Middle frontal gyrus (tissue), 1 donor: ENCODE measurements at regions not wholly inside any gene's neighbourhood (a gene's known extent, or its start where the extent isn't known, plus 50 kb on each side); places are given as distances from the start of the nearest gene placed in this dataset.

ENCODE experiments used
- DNase-seq: peaks from one replicate; pipeline ENCODE4 v3.0.0-alpha.2; 2015; ENCODE audit warnings: low spot score; ENCODE audit errors: extremely low spot score

DNA sequence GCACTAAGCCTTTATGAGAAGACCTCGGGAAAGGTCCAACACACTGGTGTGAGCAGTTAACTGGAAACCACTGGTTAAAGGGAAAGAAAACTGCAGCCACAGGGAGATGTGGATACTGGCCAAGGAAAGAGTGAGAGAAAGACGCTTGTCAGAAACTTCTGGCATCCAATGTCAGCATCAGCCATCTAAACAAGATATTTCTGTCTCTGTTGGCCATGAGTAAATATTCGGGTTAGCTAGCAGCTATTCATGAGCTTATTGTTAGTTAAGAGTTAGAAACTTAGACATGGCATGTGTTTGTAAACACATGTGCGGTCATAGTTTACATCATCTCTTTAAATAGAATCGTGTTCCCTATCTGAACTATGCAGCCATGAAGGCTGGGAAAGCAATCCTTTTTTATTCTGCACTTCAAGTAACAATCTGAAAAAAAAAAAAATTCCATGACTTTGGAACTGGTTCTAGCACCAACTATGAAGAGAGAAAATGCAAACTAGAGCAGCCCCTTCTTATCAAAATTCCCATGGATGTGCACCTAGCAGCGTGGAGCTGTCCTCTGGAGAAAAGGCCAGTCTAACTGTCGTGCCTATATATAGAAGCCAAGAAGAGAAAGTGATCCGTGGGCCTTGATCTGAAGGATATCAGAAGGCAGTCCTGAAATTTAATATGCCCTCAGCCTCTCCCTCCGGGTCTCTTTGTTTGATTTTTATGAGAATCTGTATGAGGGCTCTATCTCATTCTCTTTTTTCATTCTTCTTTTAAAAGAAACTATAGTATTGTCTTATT lies 84.0 kb upstream of the RFX8 start:
- DNase-seq = no peak

DNA sequence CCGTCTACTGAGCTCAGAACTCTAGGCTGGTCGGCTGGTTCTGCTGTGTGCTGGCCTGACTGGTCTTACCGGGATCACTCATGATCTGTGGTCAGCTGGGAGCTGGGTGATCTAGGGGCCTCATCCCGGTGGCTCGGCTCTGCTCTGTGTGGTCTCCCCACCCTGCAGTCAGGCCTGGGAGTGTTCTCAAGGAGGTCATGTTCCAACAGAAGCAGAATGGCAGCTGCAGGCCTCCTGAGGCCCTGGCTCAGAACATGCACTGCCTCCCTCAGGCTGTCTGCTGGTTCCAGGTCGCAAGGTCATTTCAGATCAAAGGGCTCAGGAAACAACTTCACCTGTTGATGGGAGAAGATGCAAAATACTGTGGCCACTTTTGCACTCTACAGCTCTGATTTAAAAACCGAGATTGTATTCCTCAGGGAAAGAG lies 81.1 kb upstream of the RFX8 start:
- no peak for DNase-seq

DNA sequence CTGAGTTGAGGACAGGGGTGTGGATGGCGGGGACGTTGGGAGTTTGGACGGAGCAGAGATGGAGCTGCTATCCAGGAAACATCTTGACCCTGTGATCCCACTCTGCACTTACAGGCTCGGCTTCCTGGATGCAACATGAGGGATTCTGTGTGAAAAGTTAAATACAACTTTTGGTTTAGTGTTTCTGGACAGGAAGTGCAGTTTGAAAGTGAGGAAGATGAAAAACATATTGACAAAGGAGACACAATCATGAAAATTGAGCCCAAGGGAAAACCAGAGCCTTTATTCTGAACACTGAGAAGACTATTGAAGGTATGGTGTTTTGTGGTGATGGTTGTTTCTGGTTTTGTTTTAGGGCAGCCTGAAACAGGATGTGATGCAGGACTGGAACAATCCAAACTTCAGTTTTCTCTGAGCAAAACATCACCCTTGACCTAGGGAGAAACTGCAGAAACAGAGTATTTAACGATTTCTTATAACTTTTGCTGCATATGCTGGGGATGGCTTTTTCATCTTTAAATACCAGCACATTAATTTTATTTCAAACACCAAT lies 76.5 kb upstream of the RFX8 start:
- DNase-seq = no peak

DNA sequence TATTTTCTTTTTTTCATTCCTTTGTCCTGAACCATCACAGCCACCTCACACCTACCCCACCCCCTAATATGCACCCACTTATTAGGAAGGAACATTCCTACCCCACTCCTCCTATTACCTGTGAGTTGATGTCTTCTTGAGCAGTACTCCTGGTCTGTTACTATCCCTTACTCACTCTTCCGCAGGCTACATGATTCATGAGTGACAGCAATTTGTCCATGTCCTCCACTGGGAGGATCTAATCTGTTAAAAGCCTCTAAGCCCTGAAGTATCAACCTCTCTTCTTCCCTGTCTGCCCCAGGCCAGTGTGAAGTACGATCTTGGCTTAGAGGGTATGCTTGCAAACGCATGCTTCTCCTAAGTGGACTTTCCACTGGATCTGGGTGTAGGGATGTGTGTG lies 75.6 kb upstream of the RFX8 start:
- DNase-seq = no peak

DNA sequence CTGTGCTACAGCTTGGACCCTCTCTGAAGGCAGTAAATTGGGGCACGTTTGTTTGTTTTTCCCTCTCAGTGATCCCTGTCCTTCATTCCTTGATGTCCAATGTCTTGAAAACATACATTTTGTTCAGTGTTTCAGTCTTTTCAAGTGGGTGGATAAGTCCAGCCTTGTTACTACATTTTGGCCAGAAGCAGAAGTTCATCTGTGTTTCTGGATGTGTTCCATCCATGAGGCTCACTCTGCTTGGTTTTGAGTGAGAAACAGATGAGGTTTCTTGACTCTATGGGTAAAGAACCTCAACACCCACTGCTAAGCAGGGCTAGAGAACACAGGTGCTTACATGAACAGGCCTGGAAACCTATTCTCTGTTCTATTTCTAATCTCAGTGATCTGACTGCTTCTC lies 74.5 kb upstream of the RFX8 start:
- no peak for DNase-seq

DNA sequence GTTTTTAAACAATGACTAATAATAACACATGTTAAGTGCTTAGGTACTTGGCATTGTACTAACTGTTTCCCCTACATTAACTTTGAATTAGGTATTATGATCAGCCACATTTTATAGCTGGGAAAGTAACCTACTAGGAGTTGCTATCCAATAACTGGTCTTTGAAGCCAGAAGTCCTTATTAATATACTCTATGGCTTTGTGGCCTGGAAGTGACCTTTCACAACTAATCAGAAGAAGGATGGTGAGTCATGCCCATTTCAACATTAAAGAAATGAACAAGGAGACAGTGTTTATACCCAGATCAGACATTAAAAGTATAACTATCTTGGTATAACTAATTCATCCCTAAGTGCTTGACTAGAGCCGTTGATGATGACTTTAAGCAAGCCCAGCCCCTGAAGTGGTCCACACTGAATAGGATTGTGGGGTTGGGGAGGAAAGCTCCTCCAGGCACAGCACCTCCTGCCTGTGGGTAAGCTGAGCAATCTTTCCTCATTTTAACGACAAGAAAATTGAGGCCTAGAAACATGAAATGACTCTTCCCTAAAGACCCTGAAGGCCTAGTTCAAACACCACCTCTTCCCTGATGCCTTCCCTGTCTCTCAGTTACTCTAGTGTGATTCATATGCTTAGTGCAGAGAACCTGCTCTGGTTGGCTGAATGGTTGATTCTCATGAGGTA lies 71.6 kb upstream of the RFX8 start:
- no peak for DNase-seq

DNA sequence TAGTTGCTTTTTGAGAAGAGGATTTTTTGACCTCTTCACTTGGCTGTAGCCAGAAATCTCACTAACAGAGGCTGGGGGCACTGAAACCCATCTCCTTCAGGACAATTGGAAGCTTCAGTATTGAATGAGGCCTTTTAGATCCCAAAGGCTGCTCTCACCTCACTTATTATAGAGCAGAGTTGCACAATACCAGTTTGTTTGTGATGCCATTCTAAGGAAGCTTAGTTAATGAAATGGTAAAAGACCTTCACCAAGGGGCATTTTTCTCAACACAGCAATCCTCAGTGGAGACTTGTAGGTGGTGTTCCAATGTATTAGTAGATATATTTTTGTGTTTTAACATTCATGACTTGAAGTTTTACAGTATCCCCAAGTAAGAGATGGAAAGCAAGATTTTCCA lies 71.0 kb upstream of the RFX8 start:
- no peak for DNase-seq

DNA sequence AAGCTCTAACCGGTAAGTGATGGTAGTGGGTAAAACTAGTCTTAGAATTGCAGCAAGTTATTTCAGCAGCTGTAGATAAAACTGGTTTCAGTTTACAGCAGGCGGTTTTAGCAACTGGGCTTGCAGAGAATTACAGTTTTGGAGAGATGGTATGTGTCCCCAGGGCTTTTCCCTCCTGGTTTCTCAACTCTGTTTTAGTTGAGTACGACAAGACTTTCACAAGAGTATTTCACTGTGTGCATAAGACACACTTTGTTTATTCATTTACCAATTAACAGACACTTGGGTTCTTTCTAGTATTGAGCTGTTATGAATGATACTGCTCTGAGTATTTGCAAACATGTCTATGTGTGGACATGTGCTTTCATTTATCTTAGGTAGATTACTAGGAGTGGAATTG lies 65.6 kb upstream of the RFX8 start:
- DNase-seq = no peak

DNA sequence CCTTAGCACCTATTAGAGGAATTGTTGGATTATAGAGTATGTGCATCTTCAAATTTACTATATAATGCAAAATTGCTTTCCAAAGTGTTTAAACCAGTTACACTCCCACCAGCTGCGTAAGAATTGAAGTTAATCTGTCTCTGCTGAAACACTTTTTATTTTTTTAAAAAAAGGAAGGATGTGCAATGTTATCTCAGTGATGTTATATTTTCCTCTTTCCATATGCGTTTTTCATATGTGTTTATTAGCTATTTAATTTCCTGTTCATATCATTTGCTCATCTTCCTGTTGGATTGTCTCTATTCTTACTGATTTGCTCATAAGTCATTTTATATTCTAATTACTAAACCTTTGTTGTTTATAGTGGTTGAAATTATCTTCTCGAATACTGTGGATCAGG lies 63.2 kb upstream of the RFX8 start:
- DNase-seq = no peak

DNA sequence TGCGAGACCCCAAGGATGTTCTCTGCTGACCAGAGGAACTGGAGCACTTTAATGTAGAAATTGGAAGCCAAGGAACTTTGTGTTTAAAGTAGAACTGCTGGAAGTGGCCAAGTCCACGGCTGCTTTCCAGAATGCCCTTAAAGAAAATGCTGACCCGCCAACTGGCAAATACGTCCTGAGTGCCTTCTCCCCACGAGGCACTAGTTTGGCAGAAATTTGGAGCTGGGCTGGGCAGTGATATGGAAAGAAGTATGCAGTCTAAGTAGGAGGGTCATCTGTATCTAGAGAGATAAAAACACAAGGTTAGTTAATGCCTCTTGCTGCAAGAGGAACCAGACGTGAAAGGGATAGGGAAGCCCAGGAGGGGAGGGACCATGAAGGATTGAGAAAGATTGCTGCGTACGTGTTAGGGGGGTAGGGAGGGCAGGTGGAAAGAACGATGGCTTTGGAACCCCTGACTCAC lies 59.3 kb upstream of the RFX8 start:
- DNase-seq = no peak

DNA sequence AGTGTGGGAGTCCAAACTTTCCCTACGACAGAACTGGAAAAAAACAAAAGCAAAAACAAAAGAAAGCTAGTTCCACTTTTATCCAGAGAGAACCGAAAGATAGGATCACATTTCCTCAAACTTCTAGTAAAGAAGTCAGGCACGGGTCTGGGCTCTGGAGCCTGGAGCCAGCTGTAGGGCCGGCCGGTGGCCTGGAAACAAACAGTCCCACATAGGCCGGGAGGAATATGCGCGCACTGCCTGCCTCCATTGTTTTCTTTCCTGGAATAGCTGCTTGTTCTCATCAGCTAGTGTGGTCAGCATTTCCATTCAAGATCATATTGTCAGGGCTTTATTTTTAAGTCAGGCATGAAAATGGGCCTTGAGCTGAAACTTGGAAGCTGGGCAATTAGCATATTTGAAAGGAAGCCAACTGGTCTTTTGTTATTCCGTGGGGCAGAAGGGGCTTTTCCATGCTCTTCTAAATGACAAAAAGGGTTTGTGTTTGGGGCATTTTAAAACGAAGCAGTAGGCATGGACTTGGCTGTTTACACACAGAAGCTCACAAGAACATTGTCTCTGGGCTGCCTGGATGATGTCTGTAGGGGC lies 58.7 kb upstream of the RFX8 start:
- DNase-seq = peak; percentile 78

DNA sequence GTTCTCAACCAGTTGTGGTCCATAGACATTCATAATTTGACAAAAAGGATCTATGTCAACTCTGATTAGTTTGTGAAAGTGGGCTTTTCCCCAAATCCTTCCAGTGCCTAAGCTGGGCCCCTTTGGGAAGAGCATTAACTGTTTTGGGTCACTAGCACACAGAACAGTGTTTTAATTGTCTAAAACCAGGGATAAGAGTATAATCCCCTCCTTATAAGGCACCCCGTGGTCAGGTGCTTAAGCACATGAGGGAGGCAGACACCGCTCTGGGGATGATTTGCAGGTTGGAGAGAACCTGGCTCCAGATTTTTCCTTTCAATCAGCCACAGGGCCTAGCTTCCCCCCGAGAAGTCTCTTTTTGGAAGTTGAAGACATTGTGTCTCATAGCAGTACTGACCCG lies 53.6 kb upstream of the RFX8 start:
- DNase-seq = no peak

DNA sequence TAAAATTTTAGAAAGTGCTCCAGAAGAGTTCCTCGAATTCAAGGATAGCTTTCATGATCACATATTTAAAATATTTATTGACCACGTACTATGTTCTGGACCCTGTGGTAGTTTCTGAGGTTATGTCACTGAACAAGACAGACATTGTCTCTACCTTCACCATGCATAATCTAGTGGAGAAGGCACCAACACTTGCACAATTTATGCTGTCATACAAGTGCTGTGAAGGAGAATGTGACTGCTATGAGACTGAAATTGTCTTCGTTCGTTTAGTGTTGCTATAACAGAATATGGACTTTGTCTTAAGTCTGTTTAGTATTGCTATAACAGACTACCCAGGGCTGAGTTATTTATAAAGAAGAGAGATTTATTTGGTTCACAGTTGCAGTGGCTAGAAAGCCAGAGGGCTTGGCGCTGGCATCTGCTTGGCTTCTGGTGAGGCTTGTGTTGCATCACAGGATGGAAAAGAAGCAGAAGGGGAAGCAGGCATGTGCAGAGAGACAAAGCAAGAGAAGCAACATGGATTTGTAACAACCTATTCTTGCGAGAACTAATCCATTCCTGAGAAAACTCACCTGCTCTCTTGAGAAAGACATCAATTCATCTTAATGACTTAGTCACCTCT lies 50.0 kb upstream of the RFX8 start:
- DNase-seq = no peak
